RWPE1 (cell line): ENCODE measurements at regions not wholly inside any gene's neighbourhood (a gene's known extent, or its start where the extent isn't known, plus 50 kb on each side); places are given as distances from the start of the nearest gene placed in this dataset.

ENCODE experiments used
- CTCF ChIA-PET: fragments of 350-600 bp; sonication (Branson Sonifier 250); formaldehyde crosslinking; extraction: SDS; loops from one replicate; lab custom pipeline; 2021; lab: Yijun Ruan, JAX
- POLR2A ChIA-PET: fragments of 400-600 bp; formaldehyde crosslinking; extraction: SDS; loops from one replicate; lab custom pipeline; 2020; ENCODE audit warnings: antibody characterized with exemption; ENCODE audit not compliant: low non-redundant PET; lab: Yijun Ruan, JAX
- DNase-seq: peaks from one replicate; pipeline ENCODE4 v3.0.0; 2012; ENCODE audit warnings: low spot score
- H3K27ac ChIP-seq: fragments of 450-650 bp; 2 replicates; pipeline ENCODE4 v1.5.1; 2017
- CTCF ChIP-seq: fragments of 450-650 bp; conservative IDR thresholded peaks from 2 replicates; pipeline ENCODE4 v1.5.1; 2017; ENCODE audit warnings: low read depth, mild to moderate bottlenecking

- POLR2A ChIA-PET, result no interaction called here
- CTCF ChIA-PET, result interaction anchor here (0.6 kb wide), 1 partner anchor 15 kb away, joined by 3 read pairs; no protein-coding TSS in a partner anchor
- TF ChIP-seq CTCF, result no peak
- H3K27ac ChIP-seq, result no peak overlapping the region
- no peak for DNase-seq
Observed at GRCh38 chr12:63066136-63066535, 84.9 kb downstream of the AVPR1A start.

GRCh38 chr12:63064080-63064479 is 86.9 kb downstream of the AVPR1A start:
- POLR2A ChIA-PET, result no interaction called here

GRCh38 chr12:63056649-63057048 is 94.4 kb downstream of the AVPR1A start:
- DNase-seq, result no peak
- no peak overlapping the region for H3K27ac ChIP-seq
- ChIA-PET CTCF (interaction anchor here (0.7 kb wide), 1 partner anchor 495 kb away, joined by 4 read pairs; no protein-coding TSS in a partner anchor), POLR2A (no interaction called here)
- no peak for TF ChIP-seq CTCF

More at GRCh38 chr12:63064080-63064479, 86.9 kb downstream of the AVPR1A start:
- no peak overlapping the region for H3K27ac ChIP-seq
- CTCF ChIA-PET, result interaction anchor here (0.5 kb wide), 1 partner anchor 104 kb away, joined by 3 read pairs; no protein-coding TSS in a partner anchor
- no peak for TF ChIP-seq CTCF
- DNase-seq, result peak; percentile 5

GRCh38 chr12:63052696-63053095 is 98.3 kb downstream of the AVPR1A start:
- DNase-seq, result no peak
- ChIA-PET CTCF (no interaction called here), POLR2A (no interaction called here)
- no peak for TF ChIP-seq CTCF
- no peak overlapping the region for H3K27ac ChIP-seq

GRCh38 chr12:63047146-63047545 is 103.9 kb downstream of the AVPR1A start:
- TF ChIP-seq CTCF, result no peak
- H3K27ac ChIP-seq, result no peak overlapping the region
- ChIA-PET CTCF (no interaction called here), POLR2A (no interaction called here)
- DNase-seq, result no peak

GRCh38 chr12:63045020-63045860 is 105.8 kb downstream of the AVPR1A start:
- CTCF ChIA-PET, result no interaction called here
- peak; percentile 5 for DNase-seq
- H3K27ac ChIP-seq, result no peak overlapping the region
- POLR2A ChIA-PET, result no interaction called here
- TF ChIP-seq CTCF, result no peak
